NCI-H2171 treated with DMSO at 0.1 percent for 48 hours (cell line): ENCODE measurements at regions not wholly inside any gene's neighbourhood (a gene's known extent, or its start where the extent isn't known, plus 50 kb on each side); places are given as distances from the start of the nearest gene placed in this dataset.

Source experiments
- DNase-seq: peaks from one replicate; lab custom pipeline; 2025; lab: John Stamatoyannopoulos, UW

DNA sequence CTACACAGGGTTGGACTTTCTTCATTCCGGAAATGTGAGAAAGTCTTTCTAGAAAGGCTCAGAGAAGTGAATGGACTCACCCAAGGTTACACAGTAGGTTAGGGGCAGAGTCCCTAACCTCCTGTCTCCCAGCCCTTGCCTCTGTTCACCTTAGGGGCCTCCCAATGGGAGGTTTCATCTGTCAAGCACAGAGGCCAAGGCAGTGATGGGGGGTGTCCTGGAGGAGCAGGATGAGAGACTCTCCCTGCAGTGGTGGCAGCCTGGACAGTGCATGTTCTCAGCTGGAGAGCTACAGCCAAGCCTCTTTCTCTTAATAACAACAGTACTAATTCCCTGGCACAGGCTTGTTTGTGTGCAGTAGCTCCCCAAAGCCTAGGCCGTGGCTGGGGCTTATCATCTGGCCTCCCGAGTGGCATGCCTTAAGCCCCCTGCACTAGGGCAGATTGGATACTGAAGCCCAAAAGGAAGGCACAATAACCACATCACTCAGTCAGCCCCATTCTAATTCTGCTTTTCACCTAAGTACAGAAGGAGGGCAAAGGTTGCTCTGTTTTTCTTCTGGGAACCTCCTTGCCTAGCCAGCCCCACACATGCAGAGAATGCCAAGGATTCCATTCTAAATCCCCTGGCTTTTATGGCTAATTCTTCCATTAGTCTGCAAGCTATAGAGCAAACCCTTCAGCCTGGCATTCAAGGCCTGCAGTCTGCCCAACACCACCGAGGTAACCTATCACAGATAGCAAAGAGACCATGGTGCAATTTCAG lies 50.2 kb upstream of the XPA start:
- no peak for DNase-seq

DNA sequence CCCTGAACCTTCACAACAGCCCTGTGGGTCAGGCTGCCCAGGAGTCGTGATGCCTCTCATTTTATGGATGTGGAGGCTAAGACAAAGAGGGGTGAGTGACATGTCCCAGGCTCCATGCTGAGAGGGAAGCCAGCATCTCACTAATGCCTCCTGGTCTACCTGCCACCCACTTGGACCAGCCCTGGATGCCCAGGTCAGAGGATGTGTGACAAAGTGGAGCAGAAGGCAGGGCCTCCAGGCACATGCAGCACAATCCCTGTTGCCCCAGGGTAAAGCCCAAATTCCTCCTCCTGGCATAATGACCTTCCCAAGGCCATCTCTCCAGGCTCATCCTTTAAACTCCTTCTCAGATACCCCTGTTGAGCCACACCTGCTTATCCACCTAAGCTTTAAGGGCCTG lies 51.4 kb upstream of the XPA start:
- no peak for DNase-seq

DNA sequence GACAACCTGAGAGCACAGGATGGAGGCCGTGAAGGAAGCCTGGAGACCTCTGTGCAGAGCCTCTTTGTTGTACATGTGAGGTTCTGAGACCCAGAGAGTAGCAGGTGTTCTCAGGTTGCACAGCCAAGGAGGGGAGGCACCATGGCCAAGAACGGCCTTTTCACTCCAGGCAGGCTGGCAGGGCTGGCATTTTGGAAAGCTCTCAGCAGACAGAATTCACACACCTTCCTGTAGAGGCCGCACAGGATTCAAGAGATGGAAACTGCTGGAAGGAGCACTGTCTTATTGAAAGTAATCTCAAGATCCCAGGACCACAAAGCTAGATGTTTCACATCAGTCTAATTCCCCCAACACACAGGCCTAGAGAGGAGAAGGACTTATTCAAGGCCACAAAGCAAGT lies 52.8 kb upstream of the XPA start:
- no peak for DNase-seq

DNA sequence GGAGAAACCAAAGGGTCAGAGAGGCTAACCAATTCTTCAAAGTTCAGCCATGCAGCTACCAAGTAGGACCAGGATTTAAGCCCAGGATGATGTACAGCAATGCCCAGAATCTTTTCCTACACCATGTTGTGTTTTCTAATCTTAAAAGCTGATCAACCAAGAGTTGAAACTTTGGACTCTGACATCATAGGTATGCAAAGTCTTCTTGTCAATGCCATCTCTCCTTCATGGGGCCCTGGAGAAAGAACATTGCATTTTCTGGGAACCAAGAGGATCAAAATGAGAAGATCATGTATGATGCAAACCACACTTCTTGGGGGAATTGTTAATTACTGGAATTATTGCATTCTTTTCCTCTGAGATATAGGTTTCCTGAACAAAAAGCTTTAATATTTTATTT lies 54.4 kb upstream of the XPA start:
- no peak for DNase-seq

DNA sequence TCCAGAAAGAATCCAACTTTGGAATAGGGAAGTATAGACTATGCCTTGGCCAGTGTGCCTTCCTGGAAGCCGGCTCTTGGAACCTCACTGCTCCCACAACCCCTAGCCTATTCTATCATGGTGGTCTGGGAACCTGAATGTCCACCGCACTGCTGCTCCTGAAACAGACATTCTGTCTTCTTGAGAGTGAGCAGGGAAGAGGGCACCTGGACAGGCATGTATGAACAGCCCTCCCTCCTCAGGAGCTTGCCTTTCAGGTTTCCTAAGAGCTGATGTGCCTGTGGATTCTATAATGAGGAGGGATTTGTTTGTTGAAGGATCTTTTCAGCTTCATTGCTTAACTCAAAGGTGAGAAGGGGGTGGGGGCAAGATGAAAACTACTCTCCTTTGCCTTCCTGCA lies 55.1 kb upstream of the XPA start:
- no peak for DNase-seq

DNA sequence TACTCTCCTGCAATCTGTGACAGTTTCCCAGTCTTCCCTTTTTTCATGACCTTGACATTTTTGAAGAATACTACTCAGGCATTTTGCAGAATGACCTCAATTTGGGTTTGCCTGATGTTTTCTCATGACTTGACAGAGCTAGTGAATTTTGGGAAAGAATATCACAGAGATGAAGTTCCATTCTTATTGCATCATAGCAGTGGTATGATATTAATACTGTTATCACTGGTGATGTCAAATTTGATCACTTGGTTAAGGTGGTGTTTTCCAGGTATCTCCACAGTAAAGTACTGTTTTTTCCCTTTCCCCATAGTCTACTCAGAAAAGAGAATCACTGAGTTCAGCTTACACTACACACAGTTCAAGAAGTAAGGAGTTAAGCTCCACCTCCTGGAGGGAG lies 56.2 kb upstream of the XPA start:
- no peak for DNase-seq

DNA sequence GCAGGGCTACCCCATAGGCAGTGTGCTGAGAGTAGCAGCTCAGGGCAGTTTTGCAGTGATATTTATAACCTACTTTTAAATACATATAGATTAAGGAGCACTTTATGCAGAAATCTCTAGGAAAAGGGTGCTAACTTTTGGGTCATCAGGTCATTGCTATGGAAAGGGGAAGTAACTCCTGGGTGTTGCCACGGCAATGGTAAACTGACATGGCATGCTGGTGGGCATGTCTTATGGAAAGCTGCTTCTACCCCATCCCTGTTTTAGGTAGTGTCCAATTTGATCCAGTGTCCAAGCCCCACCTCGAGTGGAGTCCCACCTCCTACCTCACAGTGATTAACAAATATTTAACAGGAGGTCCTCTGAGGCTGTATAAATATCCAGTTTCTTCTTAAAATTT lies 56.8 kb upstream of the XPA start:
- no peak for DNase-seq

DNA sequence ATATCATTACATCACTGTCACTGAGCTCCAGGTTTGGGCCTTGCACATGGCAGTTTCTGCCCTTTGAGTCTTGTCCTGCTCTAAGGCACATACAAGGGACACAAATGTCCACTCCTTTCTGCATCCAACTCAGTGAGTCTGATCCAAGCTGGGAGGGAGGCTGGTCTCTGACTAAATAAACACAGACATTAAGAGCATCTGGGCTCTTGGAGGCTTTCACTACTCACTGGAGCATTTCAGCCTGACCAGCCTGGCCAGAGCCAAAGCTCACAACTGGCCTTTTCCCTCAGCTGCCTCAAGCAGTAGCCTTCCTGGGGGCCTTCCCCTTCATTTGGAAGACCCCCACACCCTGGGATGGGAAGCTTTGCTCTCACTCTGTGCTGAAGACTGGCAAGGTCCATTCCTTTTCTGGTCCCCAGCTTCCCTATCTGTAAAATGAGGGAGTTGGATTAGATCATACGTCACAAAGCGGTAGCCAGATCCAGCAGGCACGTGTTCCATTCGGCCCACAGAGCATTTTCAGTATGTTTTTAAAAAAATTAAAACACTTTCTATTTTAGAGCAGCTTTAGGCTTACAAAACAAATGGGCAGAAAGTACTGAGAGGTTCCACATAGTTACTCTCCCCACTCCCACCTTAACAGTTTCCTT lies 58.6 kb upstream of the XPA start:
- no peak for DNase-seq

DNA sequence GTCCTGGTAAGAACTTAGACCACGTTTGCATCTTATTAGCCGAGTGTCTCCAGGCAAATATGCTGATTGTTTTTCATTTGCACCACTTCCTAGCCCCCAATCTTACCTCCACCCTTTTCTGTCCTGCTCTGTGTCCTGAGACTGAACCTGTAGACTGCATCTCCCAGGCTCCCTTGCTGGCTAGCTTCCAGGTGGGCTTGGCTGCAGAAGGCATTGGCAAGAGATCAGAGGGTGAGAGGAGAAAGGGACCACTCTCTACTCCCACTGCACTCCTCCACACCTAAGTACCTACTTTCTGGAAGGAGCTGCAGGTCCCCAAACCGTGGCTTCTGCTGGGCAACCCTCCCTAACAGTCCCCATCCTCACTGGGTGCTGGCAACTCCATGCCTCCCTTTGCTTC lies 59.9 kb upstream of the XPA start:
- DNase-seq = no peak

DNA sequence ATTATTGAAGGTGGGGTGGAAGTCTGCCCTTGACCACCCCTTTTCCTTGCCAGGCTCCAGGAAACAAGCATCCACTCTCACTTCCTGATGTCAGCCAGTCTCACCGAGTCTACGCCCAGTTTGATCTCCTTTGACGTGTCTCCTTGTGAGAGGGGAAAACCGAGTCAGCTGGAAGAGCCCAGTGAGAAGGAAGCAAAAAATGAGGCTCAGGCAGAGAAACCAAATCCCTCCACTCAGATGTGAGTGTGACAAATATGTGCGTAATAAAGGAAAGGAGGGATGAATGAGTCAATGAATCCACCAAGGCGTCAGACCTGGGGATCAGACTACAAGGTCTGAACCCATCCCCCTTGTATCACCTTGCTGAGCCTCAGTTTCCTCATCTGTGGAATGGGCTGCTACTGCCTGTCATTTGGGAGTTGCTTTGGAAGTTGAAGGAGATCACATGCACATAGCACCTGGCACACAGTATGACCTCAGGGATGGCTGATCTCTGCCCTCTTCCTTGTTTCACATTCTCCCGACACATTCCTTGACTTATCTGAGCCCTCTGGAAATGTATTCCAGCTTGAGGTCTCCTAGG lies 61.3 kb upstream of the XPA start:
- DNase-seq = no peak

DNA sequence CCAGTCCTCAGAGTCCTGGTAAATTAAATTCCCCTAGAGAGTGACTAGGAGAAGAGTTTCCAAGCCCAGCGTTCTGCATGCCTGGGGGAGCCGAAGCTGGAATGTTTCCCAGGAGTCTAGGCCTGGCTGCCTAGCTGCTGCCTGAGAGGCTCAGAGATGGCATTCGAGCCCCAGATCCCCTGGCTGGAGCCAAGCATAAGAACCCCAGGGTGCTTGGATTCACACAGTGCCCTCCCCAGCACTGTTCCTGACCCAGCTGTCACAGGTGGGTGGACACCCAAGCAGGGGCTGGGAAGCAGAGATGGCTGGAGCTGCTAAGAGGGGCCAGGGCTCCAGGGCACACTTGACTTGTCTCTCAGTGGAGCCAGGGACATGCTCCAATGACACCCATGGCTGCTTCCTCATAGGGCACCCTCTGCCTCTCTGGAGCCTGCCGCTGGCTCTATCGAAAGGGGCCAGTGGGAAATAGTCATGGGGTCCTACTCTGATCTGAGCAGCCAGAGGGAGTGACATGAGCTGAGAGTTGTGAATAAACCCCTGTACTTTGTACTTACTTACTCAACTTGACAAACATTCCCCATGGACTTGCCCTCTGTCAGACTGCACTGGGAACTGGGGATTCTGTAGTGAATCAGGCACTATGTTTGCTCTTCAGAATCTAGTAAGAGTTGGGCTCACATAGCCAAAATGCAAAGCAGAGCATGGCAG lies 62.6 kb upstream of the XPA start:
- DNase-seq = no peak

DNA sequence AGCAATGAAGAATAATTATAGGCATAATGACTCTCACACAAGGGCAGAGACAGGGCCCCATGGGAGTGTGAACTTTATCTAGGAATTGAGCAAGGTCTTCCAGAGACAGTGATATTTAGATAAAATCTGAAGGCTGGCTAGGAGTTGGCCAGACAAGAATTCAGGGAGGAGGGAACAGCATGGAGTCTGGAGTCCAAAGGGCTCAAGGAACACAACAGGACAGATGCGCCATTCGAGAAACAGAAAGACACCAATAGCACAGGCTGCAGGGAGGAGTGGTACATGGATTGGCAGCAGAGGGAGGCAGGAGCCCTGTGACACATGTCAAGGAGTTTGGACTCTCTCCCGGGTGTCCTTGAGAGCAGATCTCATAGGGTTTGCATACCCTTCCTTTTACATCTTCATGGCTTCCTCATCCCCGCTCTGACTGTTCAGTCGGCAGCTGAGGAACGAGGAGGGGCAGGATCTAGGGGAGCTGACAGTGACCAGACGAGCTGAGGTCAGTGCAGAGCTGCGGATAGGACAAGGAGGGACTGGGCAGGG lies 64.0 kb upstream of the XPA start:
- DNase-seq = no peak

DNA sequence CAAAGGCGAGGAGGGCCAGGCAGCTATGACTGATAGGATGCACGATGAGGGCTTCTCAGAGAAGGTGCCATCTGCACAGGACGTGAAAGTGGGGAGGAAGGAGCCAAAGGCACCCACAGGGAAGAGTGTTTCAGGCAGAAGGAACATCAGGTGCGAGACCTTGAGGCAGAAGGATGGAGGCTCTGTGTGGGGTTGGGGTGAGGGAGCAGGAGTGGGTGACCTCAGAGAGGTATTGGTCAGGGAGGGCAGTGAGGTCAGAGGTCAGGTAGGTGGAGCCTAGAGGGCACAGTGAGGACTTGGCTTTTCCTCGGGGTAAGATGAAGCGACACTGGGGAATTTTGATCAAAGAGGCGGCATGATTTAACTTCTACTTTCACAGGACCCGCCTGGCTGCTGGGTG lies 64.7 kb upstream of the XPA start:
- DNase-seq = no peak

DNA sequence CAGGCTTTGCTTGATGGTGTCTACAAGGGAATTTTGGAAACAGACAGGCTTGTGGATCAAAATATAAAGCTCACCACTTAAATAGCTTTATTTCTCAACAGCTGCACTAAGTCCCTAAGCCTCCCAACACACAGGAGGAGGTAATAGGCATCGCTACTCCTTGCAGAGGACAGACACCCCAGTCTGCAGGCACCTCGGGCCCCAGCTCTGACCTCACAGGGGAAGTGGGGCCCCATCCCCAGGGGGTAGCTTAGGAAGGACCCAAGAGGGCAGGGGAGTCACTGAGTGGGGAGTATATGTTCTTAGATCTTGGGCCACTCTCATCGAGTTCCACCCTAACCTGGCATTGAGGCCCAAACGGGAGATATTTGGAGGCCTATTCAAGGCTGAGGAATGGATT lies 66.7 kb upstream of the XPA start:
- no peak for DNase-seq

DNA sequence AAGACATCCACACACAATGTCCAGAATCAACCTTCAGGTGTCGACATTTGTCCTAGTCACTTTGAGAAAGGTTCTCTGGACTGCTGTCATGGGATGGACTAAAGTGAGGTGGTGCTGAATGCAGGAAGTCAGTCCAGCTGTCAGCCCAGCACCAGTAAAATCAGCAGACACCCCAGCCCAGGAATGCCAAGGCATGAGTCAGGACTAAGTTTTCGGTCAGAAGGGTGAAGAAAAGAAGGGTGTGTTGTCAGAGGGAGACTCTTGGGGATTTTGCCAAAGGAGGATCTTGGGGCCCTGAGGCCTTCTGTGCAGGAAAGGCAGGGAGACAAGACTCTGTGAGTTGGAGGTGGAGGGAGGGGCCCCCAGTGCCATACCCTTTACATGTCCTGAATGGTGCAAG lies 69.0 kb upstream of the XPA start:
- no peak for DNase-seq

DNA sequence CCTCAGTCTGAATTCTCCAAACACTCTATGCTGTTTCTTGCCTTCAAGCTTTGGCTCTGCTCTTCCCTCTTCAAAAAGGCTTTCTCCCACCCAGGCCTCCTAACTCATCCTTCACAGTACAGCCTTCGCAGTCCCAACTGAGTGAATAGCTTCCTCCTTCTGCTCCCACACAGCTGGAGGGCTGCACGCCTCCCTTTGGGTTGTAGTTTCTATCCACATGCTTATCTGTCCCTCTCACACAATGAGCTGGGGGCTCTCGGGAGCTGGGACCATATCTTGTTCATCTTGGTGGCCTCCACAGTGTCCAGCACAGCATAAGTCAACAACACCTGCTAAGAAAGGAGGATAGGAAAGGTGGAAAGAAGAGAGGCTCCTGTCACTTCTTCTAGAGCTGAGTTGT lies 69.5 kb upstream of the XPA start:
- no peak for DNase-seq

DNA sequence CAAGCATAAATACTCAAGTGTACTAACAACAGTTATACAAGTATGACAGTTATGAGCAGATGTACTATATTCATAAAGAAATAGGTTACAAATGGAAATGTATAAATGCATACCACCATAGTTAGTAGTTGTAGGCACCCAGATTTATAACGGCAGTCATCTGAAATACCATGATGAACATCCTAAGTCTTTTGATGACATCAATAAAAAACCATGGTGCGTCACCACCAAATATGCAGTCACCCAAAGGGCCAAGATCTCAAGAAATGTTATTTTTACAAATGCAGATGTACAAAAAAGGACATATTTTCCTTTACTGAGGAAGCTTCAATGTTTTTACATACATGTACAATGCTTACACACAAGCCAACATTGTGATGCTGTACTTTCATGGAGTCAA lies 70.8 kb upstream of the XPA start:
- DNase-seq = no peak

DNA sequence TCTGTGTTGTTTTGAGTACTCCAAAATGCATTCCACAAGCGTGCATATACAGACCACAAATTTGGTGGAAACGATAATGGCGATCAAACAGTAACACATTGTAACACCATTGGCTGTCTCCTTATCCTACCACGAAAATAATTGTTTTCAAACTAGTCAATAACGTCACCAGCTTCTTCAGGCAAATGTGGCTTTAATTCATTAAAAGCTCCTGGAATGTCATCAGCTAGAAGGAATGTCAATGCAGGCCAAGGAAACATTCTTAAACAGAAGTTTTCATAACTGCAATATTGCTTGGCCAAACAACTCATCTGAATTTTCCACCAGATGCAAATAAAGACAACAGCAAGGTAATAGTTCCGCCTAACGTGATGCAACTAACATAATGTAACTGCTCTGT lies 71.6 kb upstream of the XPA start:
- DNase-seq = no peak

DNA sequence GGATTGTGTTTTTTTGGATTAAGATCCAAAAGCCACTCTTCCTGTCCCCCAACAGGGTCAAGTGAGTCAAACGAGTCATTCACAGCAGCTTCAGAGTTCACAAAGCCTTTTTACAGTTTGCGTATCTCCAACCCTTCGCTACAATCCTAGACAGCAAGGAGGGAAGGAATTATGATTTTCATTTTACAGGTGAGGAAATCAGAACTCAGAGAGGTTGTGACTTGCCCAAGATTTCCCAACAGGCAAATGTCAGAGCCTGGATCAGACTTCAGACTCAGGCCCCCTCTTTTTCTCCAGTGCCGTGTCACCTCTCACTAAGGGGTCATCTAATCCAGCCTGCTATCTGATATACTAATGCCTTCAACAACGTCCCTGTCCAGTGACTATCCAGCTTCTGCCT lies 72.1 kb upstream of the XPA start:
- DNase-seq = no peak

DNA sequence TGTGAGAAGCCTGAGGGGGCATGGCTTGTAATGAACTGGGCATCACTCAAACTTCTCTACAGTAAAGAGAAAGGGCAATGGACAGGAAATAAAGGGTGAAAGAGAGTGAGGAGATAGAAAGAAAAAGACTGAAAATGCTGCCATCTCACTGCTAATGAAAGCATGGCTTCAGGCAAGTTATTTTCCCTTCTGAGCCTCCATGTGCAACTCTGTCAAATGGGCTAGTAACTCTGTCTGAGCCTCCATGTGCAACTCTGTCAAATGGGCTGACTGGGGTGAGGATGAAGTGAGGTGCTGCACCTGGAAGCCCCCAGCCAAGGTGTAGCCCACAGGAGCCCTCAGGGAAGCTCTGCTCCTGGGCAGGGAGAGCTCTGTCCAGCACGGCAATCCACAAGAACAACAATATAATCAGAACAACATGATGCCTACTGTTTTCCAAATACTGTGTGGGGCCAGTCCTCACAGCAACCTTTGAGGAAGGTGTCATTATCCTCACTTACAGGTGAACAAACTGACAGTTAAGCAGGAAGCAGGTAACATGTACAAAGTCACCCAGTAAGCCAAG lies 73.8 kb upstream of the XPA start:
- no peak for DNase-seq

DNA sequence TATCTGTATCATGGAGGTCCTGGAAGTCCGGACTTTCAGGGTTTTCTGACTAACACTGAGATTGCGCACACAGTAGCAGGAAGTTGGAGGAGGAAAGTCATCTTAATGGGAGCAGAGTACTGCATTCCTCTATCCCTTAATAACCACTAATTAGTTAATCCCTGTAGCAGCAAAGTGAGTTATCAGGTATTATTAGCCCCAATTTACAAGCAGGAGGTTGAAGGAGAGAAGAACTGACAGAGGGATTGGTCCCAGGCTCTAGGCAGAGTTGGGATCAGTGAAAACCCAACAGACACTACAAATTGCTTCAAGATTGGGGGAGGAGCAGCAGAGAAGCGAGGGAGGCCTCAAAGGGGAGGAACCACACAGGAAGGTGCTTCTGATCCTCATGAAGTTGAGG lies 74.5 kb upstream of the XPA start:
- DNase-seq = no peak

DNA sequence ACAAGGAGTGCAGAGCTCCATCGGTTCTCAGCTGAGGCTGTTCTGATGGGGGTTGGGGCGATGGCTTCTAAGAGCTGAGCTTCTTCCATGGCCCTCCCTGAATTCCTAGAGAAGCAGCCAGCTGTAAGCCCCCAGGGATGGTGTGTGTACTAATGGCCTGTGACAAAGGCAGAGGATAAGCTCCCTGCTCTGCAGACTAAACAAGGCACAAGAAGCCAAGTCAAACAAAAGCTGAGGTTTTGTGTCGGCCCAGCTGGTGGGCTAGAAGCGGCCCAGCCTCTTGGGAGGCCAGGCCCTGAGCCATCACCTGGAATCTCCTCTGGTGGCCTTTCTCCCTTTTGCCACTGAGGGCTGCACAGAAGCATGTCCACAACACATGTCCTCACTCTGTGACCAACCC lies 75.0 kb upstream of the XPA start:
- no peak for DNase-seq

DNA sequence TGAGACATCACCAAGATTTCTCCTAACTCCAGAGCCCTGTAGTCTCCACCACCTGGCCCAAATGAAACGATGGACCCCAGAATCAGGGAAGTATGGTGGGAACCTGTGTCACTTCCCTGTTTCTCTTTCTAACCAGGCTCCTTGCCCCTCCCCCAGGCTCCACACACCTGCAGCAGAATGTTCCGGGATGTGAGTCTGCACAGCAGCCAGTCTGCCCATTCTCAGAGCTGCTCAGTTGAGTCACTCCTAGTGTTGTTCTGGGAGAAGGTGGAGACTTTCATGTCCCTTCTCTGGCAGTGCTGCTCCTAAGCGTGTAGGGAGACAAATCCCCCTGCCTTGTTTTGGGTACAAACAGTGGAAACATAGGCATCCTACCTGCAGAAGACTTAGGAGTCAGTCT lies 76.0 kb upstream of the XPA start:
- DNase-seq = no peak
